Esophagus squamous epithelium (tissue), 5 donors: ENCODE measurements at regions not wholly inside any gene's neighbourhood (a gene's known extent, or its start where the extent isn't known, plus 50 kb on each side); places are given as distances from the start of the nearest gene placed in this dataset.
"Not testable (repeated sequence)": the region's sequence is repeated elsewhere in the genome, so short reads cannot be mapped to it uniquely, and the experiment has no call there.

Experiments used
- DNase-seq: peaks from one replicate; lab custom pipeline; 2025; lab: John Stamatoyannopoulos, UW
- H3K27ac ChIP-seq, 4 donors: fragments of 200-600 bp; sonication (generic); one replicate each; pipeline ENCODE4 v1.5.1; 2016 to 2019; ENCODE audit warnings: mild to moderate bottlenecking in 1 of 4
- H3K27me3 ChIP-seq, 4 donors: fragments of 200-600 bp; sonication (generic); 1 replicate in 3 of 4; 2 replicates in 1 of 4; pipeline versions ENCODE4 v1.5.1 to v1.6.0; 2017 to 2021; ENCODE audit warnings: antibody characterized with exemption in 1 of 4
- H3K36me3 ChIP-seq, 3 donors: fragments of 200-600 bp; sonication (generic); one replicate each; pipeline ENCODE4 v1.5.1; 2016 to 2019
- H3K4me1 ChIP-seq, 3 donors: fragments of 200-600 bp; sonication (generic); one replicate each; pipeline ENCODE4 v1.5.1; 2017 to 2019
- H3K4me3 ChIP-seq, 4 donors: fragments of 200-600 bp; sonication (generic); 1 replicate in 3 of 4; 2 replicates in 1 of 4; pipeline ENCODE4 v1.5.1; 2016 to 2019; ENCODE audit warnings: mild to moderate bottlenecking in 2 of 4, moderate library complexity in 1 of 4
- H3K9me3 ChIP-seq, 3 donors: fragments of 200-600 bp; sonication (generic); one replicate each; pipeline ENCODE4 v1.5.1; 2016 to 2019
- CTCF ChIP-seq, 6 experiments: fragments of 450-650 bp in 4 of 6; fragments of 200-600 bp in 2 of 6; sonication (generic) in 2 of 6; IDR thresholded peaks; one replicate each; pipeline ENCODE4 v1.5.1; 2016 to 2019; ENCODE audit warnings: antibody characterized with exemption in 6 of 6, mild to moderate bottlenecking in 4 of 6, moderate library complexity in 4 of 6
- POLR2A ChIP-seq, 4 donors: fragments of 450-650 bp; IDR thresholded peaks; one replicate each; pipeline ENCODE4 v1.6.1; 2017; ENCODE audit warnings: antibody characterized with exemption in 4 of 4, mild to moderate bottlenecking in 4 of 4, moderate library complexity in 3 of 4
- WGBS, 2 donors: methylation state at CpG; one replicate each; pipeline ENCODE4 v1.1.5; 2018; 5-methylcytosine and 5-hydroxymethylcytosine counted together
- intact Hi-C: fragments of 100-400 bp; cut with DNase I; formaldehyde crosslinking; loops from one replicate; pipeline ENCODE4 v1.15.0; 2022
- donor health status: DM: yes; HTN: yes; CAD: no.

GRCh38 chr5:39539470-39539869 is 114.7 kb upstream of the DAB2 start:
- intact Hi-C loops, result no loop called here
- Histone ChIP-seq H3K4me3 (no peak overlapping the region), H3K27ac (no peak overlapping the region), H3K27me3 (no peaks in the 10 kb centered on the region), H3K36me3 (no peaks in the 10 kb centered on the region), H3K4me1 (no peaks in the 10 kb centered on the region), H3K9me3 (no peaks in the 10 kb centered on the region)
- no peak for DNase-seq
- 58 to 62% methylated on average over 3 of the region's 3 CpGs for WGBS, 2 donors
- no peak for TF ChIP-seq CTCF (IDR thresholded peaks at IDR 0.05)

GRCh38 chr5:39534690-39535089 is 109.9 kb upstream of the DAB2 start:
- H3K27me3 ChIP-seq, result no peaks in the 10 kb centered on the region
- TF ChIP-seq POLR2A (IDR thresholded peaks at IDR 0.05), result no peak
- intact Hi-C loops, result no loop called here
- no peak overlapping the region for H3K27ac ChIP-seq
- WGBS, 2 donors, result 67 to 87% methylated on average over 3 of the region's 3 CpGs
- no peaks in the 10 kb centered on the region for H3K9me3 ChIP-seq
- no peak overlapping the region for H3K4me3 ChIP-seq
- no peak for DNase-seq
- no peaks in the 10 kb centered on the region for H3K36me3 ChIP-seq
- H3K4me1 ChIP-seq, result no peaks in the 10 kb centered on the region

GRCh38 chr5:39533749-39534148 is 109.0 kb upstream of the DAB2 start:
- Histone ChIP-seq H3K4me1 (no peaks in the 10 kb centered on the region), H3K4me3 (no peak overlapping the region), H3K9me3 (no peaks in the 10 kb centered on the region), H3K27ac (no peak overlapping the region), H3K36me3 (no peaks in the 10 kb centered on the region), H3K27me3 (no peaks in the 10 kb centered on the region)
- 55 to 58% methylated on average over 3 of the region's 3 CpGs for WGBS, 2 donors
- no peak for DNase-seq
- TF ChIP-seq POLR2A (IDR thresholded peaks at IDR 0.05), result no peak
- intact Hi-C loops, result no loop called here

- Histone ChIP-seq H3K9me3 (no peaks in the 10 kb centered on the region), H3K4me3 (no peak overlapping the region), H3K36me3 (no peaks in the 10 kb centered on the region), H3K4me1 (no peaks in the 10 kb centered on the region), H3K27ac (no peak overlapping the region), H3K27me3 (no peaks in the 10 kb centered on the region)
- DNase-seq, result no peak
- intact Hi-C loops, result no loop called here
- TF ChIP-seq POLR2A (IDR thresholded peaks at IDR 0.05), result no peak
- TF ChIP-seq CTCF (IDR thresholded peaks at IDR 0.05), result no peak
Measured at GRCh38 chr5:39532511-39532910, 107.7 kb upstream of the DAB2 start.

- H3K4me3 ChIP-seq, result no peak overlapping the region
- no peaks in the 10 kb centered on the region for H3K27me3 ChIP-seq
- H3K4me1 ChIP-seq, result peaks cover 0 to 11% (median 0%) of the 10 kb centered on the region in 3 donors
- intact Hi-C loops, result no loop called here
- DNase-seq, result no peak
- H3K27ac ChIP-seq, result no peak overlapping the region
- TF ChIP-seq POLR2A (IDR thresholded peaks at IDR 0.05) (no peak), CTCF (IDR thresholded peaks at IDR 0.05) (no peak)
- H3K9me3 ChIP-seq, result no peaks in the 10 kb centered on the region
- no peaks in the 10 kb centered on the region for H3K36me3 ChIP-seq
Measured at GRCh38 chr5:39531306-39531705, 106.5 kb upstream of the DAB2 start.

- peaks cover 0 to 15% (median 0%) of the 10 kb centered on the region in 3 donors for H3K4me1 ChIP-seq
- peak overlapping the region in 3 of 4 donors; percentile 59 to 70 (median 68) for H3K27ac ChIP-seq
- H3K36me3 ChIP-seq, result no peaks in the 10 kb centered on the region
- H3K27me3 ChIP-seq, result no peaks in the 10 kb centered on the region
- 31 to 40% methylated on average over 7 of the region's 7 CpGs for WGBS, 2 donors
- TF ChIP-seq CTCF (IDR thresholded peaks at IDR 0.05), result no peak
- intact Hi-C loops, result no loop called here
- H3K4me3 ChIP-seq, result no peak overlapping the region
- DNase-seq, result no peak
- no peaks in the 10 kb centered on the region for H3K9me3 ChIP-seq
Measured at GRCh38 chr5:39526914-39527477, 102.2 kb upstream of the DAB2 start.

GRCh38 chr5:39525781-39526180 is 101.0 kb upstream of the DAB2 start:
- not testable (repeated sequence) for H3K36me3 ChIP-seq

More at GRCh38 chr5:39525781-39526180, 101.0 kb upstream of the DAB2 start:
- Histone ChIP-seq H3K27ac (peak overlapping the region in 3 of 4 donors; percentile 45 to 70 (median 68)), H3K4me1 (peaks cover 0 to 15% (median 0%) of the 10 kb centered on the region in 3 donors)
- DNase-seq, H3K27me3 ChIP-seq, H3K9me3 ChIP-seq, H3K4me3 ChIP-seq, intact Hi-C loops: not testable (repeated sequence)
- WGBS, 2 donors, result 60 to 76% methylated on average over 5 to 7 of the region's 7 CpGs
